Dedifferentiated amniotic fluid mesenchymal stem cell (primary cell): ENCODE measurements at regions not wholly inside any gene's neighbourhood (a gene's known extent, or its start where the extent isn't known, plus 50 kb on each side); places are given as distances from the start of the nearest gene placed in this dataset.

Experiments
- DNase-seq: peaks from one replicate; pipeline ENCODE4 v3.0.0-alpha.2; 2016; ENCODE audit errors: extremely low spot score

DNA sequence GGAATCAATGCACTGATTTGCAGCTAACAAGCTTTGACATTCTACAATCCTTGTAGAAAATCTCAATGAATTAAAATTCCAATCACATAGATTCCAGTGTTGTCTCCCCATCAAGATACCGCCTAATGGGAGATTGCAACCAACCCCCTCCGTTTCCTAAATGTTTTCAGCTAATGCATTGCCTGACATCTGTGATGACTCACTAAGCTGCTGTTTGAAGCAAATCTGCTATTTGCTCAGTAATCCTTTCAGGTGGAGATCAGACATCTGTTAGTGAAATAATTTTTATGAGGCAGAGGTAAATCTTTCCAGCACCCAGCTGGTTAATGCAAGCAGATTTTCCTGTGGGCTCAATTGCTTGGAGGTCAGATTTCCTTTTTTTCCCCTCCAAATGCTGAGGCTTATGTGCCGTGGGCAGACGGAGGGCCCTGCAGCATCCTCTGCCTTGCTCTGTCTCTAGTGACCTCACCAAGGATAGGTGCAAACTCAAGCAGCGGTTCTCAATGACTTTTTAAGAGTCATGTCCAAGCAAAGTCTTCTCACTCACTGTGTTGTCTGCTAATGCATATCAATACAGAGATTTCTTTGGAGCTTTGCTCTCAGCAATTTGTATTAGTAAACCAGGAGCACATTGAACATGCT lies 91.1 kb upstream of the RAB3GAP2 start:
- no peak for DNase-seq

DNA sequence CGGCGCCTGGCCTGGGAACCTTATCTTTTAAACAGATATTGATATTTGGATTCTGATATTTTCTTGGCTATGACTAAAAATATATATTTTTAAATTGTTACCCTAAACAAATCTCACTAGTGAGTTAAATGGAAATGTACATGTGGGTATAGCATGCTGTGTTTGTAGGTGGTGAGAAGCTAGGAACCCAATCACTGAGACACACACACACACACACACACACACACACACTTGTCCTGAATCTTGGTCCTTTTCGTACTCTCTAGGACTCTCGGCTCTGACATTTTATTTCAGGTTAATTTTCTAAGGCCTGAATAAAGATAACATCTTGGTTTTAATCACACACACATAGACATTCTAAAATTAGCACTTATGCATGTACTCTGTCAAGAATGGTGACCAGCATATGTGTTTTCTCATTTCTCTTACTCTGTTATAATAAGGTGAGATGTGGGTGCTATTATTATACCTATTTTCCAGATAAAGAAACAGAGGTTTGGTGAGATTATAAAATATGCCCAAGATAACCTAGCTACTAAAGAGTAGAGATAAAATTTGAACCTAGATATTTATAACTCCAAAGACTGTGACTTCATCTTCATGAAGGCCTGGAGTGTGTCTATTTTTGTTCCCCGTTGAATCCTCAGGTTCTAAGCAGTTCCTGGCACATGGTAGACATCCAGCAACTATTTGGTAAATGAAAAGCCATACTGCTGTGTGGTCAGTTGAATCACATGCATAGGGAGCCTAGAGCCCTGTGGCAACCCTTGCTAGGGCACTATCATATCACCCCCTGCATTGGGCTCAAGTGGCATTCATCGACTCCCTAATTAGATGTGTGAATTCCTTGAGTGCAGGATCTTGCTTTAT lies 85.0 kb upstream of the RAB3GAP2 start:
- DNase-seq, result no peak

DNA sequence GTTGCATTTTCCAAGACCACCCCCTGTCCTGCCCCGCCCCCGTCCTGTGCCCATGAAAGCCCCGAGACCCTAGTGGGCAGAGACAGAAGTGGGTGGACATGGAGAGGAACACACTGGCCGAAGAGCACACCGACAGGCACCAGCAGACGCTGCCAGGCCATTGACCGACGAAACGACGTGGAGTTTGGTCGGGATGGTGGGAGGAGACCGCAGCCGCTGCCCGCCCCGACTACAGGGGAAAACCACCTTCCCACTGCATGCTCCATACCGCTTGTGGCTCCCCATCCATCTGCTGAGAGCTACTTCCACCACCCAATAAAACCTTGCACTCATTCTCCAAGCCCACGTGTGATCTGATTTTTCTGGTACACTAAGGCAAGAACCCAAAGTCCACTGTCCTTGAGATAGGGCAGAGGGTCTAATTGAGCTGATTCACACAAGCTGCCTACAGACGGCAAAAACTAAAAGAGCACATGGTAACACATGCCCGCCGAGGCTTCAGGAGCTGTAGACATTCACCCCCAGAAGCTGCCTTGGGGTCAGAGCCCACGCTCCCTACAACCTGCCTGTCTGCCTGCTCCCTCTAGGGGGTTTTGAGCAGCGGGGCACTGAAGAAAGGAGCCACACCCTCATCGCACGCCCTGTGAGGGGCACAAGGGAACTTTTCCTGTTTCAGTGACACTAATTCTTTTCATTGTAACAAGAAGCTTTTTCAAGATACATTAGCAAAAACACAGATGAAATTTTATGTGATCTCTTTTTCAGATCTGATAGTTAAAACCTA lies 81.2 kb upstream of the RAB3GAP2 start:
- DNase-seq, result no peak

DNA sequence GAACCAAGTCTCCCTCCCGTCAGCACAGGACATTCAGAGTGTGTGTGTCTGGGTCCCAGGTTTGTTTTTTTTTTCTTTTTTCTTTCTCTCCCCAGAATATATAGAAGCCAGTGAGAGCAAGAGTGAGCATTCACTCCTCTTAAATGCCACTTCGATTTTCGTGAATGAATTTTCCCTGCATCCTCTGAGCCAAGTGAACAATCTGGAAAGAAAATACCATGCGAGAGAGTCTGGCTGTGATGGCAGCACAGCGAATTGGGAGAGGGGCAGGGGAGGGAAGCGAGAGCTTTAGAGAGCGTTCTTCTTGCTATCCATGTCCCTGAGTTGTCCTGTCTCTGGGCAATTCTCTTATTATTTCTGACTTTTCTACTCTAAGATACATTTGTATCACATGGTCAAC lies 76.0 kb upstream of the RAB3GAP2 start:
- DNase-seq, result no peak

DNA sequence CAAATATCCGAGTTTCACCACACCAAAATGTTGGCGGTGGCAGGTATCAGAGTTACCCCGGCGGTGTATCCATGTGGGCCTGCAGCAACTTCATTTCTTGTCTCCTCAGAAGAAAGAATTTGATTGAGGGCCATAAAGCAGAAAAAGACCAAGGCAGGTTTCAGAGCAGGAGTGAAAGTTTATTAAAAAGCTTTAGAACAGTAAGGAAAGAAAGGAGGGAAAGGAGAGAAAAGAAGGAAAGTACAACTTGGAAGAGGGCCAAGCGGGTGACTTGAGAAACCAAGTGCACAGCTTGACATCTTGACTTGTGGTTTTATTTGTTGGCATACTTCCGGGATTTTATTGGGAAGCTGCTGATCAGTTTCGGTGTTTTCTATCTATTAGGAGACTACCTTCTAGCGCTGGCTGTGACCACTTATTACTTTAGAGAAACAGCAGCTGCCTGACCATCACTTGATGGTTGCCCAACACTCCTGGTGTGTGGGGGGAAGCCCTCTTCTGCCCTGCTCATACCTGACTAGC lies 75.5 kb upstream of the RAB3GAP2 start:
- DNase-seq, result no peak

DNA sequence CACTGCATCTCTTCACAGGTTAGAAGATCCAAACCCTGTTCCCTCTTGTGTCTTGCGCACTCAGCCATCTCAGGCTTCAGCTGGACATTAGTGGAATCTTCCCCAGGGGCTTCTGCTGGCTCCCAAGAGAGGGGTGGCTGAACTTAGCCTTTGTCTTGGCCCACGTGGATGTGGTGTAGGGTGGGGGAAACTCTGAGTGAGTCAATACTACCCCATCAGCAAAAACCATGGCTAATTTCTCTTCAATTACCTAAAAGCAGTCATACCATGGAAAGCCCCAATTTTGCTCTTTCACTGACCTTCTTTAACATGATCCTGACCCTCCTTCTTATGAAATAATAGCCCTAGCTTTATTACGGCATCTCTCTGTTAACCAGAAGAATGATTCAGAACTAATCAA lies 72.5 kb upstream of the RAB3GAP2 start:
- DNase-seq, result no peak

- DNase-seq, result no peak
Measured at GRCh38 chr1:220342853-220343252, 70.6 kb upstream of the RAB3GAP2 start.

DNA sequence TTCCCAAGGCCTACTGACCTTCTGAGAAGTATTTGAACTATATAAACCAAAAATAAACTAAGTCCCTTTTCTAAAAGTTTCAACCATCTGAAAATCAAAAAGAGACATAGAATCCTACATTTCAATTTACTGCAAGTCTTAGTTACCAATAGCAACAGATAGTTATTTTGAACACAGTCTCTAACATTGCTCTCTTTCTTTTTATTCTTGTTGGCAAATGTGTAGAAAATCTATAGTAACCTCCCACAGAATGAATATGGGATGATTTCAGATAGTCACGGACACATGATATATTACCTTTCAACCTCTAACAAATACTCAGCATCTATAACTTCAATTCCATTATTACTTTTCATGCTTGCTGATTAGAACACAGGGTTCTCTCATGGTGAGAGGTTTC lies 68.9 kb upstream of the RAB3GAP2 start:
- no peak for DNase-seq

- no peak for DNase-seq
Measured at GRCh38 chr1:220339581-220339980, 67.3 kb upstream of the RAB3GAP2 start.

GRCh38 chr1:220338759-220339158 lies 66.5 kb upstream of the RAB3GAP2 start:
- DNase-seq, result no peak

DNA sequence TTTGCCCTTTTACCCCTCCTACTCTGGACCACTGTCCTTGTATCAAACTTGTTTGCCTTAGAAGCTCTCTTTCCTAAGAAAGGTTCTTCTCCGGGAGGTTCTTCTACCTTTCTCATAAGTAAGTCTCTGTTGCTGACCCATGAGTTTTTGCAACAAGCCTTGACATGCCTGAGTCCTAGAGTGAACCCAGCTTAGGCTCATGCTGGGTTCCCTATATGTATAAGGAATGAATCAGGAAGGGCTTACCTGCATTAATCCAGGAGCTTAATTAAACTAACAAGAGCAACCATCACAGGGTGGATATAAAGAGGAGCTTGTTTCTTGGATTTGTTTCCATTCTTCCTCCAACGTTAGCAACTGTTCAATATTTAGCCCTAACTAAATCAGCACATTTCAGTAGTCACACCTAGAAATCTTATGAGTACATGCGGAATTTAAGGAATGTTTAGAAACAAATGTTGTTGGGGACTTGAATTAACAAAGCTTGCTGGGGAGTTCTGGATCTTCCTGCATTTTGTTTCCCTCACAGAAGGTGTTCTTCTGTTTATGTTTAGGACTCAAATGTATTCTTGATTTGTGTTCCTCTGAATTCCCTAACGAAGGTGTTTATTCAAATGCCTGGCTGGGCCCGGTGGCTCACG lies 64.3 kb upstream of the RAB3GAP2 start:
- no peak for DNase-seq

DNA sequence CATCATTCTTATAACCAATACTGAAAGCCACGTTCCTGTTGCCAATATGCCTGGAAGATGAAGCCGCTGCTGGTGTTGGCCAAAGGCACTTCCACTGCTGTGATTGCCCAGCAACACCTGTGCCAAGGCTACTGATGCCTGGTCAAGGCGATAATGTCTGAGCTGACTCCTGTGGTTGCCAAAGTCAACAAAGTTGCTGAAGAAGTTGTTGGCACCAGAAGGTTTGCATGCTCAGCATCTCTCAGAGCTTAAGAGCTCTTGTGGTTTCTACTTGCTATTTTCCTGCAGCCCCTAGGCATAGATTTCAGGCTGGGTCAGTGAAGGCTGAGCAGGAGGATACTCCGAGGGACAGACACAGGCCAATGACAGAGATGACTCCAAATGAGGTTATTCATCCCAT lies 63.4 kb upstream of the RAB3GAP2 start:
- no peak for DNase-seq

GRCh38 chr1:220331318-220331717 lies 59.1 kb upstream of the RAB3GAP2 start:
- DNase-seq, result no peak

DNA sequence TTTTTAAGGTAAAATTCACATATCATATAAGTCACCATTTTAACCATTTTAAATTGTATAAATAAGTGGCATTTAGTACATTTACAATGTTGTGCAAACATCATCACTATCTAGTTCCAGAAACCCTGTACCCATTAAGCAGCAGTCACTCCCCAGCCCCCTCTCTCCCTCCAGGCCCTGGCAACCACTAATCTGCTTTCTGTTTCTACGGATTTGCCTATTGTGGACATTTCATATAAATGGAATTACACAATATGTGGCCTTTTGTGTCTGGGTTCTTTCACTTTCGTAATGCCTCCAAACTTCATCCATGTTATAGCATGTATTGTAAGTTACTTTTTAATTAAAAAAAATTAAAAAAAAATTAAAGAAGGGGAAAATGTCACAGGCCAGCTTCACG lies 58.0 kb upstream of the RAB3GAP2 start:
- DNase-seq, result peak; percentile 38

DNA sequence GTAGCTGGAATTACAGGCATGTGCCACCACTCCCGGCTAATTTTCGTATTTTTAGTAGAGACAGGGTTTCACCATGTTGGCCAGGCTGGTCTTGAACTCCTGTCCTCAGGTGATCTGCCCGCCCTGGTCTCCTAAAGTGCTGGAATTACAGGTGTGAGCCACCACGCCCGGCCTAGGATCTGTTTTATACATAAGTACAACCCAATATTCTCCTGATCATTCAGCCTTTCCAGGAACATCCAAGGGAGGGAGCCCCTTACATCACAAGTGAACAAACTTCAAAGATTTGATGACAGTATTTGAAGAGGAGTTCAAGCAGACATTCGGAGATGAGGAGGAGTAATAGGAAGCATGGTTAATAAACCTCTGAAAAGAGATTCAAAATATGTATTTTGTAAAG lies 54.9 kb upstream of the RAB3GAP2 start:
- no peak for DNase-seq

- peak; percentile 45 for DNase-seq
Measured at GRCh38 chr1:220326578-220326977, 54.3 kb upstream of the RAB3GAP2 start.

- DNase-seq, result no peak
Measured at GRCh38 chr1:220325306-220325995, 53.2 kb upstream of the RAB3GAP2 start.

DNA sequence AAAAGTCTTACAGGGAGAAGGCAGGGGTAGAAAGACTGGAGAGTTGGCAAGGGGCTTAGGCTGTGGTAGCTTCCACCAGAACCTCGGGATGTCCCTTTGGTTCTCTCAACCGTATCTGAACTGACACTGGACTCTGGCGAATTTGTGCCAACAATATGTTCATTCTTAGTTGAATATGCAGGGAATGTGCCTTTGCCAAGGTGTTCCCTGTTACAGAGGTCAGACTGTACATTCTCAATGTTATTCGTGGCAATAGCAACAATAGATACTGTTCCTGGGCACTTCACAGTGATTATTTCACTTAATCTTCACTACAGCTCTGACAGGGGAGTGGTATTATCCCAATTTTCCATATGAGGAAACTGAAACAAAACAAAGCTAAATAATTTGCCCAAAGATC lies 51.5 kb upstream of the RAB3GAP2 start:
- DNase-seq, result no peak

DNA sequence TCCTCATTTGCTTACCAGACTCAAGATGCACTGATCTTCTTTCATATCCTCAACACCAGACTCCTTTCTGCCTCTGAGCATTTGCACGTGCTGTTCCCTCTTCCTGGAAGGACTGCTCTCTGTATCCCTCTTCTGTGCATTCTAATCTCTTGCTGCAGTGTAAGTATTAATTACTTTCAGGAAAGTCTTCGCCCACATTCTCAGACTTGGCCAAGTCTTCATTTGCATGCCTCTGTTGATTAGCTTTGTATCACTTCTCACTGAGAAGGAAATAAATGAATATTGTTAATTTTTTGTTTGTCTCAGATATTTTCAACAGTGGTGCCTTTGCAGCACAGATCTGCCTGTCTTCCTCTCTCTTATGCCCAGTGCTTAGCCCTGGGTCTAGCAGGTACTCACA lies 50.3 kb upstream of the RAB3GAP2 start:
- no peak for DNase-seq
